ENCODE measurements at regions not wholly inside any gene's neighbourhood (a gene's known extent, or its start where the extent isn't known, plus 50 kb on each side); places are given as distances from the start of the nearest gene placed in this dataset.

DNA sequence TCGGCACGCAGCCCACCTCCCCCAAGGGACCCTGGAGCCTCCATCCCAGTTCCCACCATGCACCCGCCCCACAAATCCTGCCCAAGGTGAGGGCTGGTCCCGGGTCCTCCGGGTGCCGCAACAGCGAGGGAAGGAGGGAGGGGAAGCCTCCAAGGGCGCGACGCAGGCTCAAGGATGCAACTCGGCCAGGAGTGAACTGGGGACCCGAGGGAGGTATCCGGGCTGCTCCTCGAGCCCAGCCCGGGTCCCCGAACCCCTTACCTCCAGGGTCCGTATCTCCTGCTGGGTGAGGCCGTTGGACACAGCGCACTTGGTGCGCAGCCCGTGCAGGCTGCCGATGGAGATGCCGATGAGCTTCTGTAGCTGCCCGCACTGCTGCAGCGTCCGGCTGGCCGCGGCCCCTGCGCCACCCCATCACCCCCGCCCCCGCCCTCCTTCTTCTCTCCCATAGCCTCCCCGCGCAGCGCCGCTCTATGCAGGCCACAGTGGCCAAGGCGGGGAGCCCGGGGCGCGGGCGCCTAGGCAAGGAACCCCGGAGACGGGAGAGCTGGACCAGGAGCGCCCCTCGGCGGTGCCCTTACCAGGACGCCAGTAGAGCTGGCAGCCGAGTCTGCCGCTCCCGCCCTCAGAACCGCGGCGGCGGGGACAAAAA is 124.1 kb downstream of the ANKRD30BL start:
- Histone ChIP-seq H3K9me3 (ENCODE audit: control insufficient read depth in 4 of 4, low read length in 3 of 4) (no peaks in the 10 kb centered on the region), H3K27me3 (ENCODE audit: control insufficient read depth in 4 of 4, insufficient read depth in 4 of 4, low read length in 3 of 4) (peaks cover 0 to 4% (median 1%) of the 10 kb centered on the region in 4 donors), H3K4me3 (ENCODE audit: low read depth in 1 of 3, low read length in 3 of 3) (peak overlapping the region in 1 of 3 donors; percentile 60), H3K9ac (ENCODE audit: low read depth in 1 of 2, low read length in 2 of 2) (no peak overlapping the region), H3K36me3 (ENCODE audit: control insufficient read depth in 4 of 4, insufficient read depth in 3 of 4, low read depth in 1 of 4, low read length in 3 of 4) (no peaks in the 10 kb centered on the region), H3K4me1 (ENCODE audit: control insufficient read depth in 4 of 4, insufficient read depth in 4 of 4, low read length in 3 of 4) (peaks cover 0 to 10% (median 3%) of the 10 kb centered on the region in 4 donors), H3K27ac (ENCODE audit: low read depth in 1 of 2, low read length in 2 of 2) (no peak overlapping the region)
- no peak for TF ChIP-seq NR2F2 (IDR thresholded peaks at IDR 0.05)
- TF ChIP-seq, protein P1, sequence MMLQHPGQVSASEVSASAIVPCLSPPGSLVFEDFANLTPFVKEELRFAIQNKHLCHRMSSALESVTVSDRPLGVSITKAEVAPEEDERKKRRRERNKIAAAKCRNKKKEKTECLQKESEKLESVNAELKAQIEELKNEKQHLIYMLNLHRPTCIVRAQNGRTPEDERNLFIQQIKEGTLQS (IDR thresholded peaks at IDR 0.05), result no peak
- TF ChIP-seq YY1 (IDR thresholded peaks at IDR 0.05), result no peak
- no peak for TF ChIP-seq TAF1 (conservative IDR thresholded peaks at IDR 0.05)
- TF ChIP-seq HNF4G (IDR thresholded peaks at IDR 0.05), result no peak
- TF ChIP-seq FOXA1 (IDR thresholded peaks at IDR 0.05), result no peak
- TF ChIP-seq, protein P2, sequence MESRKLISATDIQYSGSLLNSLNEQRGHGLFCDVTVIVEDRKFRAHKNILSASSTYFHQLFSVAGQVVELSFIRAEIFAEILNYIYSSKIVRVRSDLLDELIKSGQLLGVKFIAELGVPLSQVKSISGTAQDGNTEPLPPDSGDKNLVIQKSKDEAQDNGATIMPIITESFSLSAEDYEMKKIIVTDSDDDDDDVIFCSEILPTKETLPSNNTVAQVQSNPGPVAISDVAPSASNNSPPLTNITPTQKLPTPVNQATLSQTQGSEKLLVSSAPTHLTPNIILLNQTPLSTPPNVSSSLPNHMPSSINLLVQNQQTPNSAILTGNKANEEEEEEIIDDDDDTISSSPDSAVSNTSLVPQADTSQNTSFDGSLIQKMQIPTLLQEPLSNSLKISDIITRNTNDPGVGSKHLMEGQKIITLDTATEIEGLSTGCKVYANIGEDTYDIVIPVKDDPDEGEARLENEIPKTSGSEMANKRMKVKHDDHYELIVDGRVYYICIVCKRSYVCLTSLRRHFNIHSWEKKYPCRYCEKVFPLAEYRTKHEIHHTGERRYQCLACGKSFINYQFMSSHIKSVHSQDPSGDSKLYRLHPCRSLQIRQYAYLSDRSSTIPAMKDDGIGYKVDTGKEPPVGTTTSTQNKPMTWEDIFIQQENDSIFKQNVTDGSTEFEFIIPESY (IDR thresholded peaks at IDR 0.05), result no peak
- TF ChIP-seq RAD21 (IDR thresholded peaks at IDR 0.05), result no peak
- no peak for TF ChIP-seq CTCF (IDR thresholded peaks at IDR 0.05; ENCODE audit: low read depth, low read length, missing input control)
- WGBS, result 7% methylated on average over 53 of the region's 53 CpGs
- no peak for DNase-seq (ENCODE audit: low spot score)

DNA sequence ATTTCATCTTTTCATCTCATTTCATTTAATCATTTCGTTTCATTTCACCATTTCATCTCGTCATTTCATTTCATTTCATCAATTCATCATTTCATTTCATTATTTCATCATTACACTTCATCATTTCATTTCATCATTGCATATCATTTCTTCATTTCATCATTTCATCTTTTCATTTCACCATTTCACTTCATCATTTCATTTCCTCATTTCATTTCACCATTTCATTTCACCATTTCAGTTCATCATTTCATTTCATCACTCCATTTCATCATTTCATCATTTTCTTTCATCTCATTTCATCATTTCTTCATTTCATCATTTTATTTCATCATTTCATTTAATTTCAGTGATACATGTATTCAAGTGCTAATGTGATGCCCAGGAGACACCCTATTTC is 127.1 kb downstream of the ANKRD30BL start:
- Histone ChIP-seq H3K27me3 (ENCODE audit: control insufficient read depth in 4 of 4, insufficient read depth in 4 of 4, low read length in 3 of 4) (peaks cover 0 to 4% (median 1%) of the 10 kb centered on the region in 4 donors), H3K9me3 (ENCODE audit: control insufficient read depth in 4 of 4, low read length in 3 of 4) (no peaks in the 10 kb centered on the region), H3K4me1 (ENCODE audit: control insufficient read depth in 4 of 4, insufficient read depth in 4 of 4, low read length in 3 of 4) (peaks cover 0 to 10% (median 3%) of the 10 kb centered on the region in 4 donors), H3K27ac (ENCODE audit: low read depth in 1 of 2, low read length in 2 of 2) (no peak overlapping the region), H3K4me3 (ENCODE audit: low read depth in 1 of 3, low read length in 3 of 3) (no peak overlapping the region), H3K9ac (ENCODE audit: low read depth in 1 of 2, low read length in 2 of 2) (no peak overlapping the region), H3K36me3 (ENCODE audit: control insufficient read depth in 4 of 4, insufficient read depth in 3 of 4, low read depth in 1 of 4, low read length in 3 of 4) (no peaks in the 10 kb centered on the region)
- no peak for TF ChIP-seq CTCF (IDR thresholded peaks at IDR 0.05; ENCODE audit: low read depth, low read length, missing input control)
- TF ChIP-seq GABPA (IDR thresholded peaks at IDR 0.05 in 1 of 2, conservative IDR thresholded peaks at IDR 0.05 in 1 of 2), result no peak
- TF ChIP-seq FOXA1 (IDR thresholded peaks at IDR 0.05), result no peak
- TF ChIP-seq, protein P2 (IDR thresholded peaks at IDR 0.05), result no peak
- no peak for TF ChIP-seq EGR1 (IDR thresholded peaks at IDR 0.05; ENCODE audit: low read depth in 2 of 2)
- no peak for TF ChIP-seq YY1 (IDR thresholded peaks at IDR 0.05)
- 51% methylated on average over 2 of the region's 2 CpGs for WGBS
- no peak for DNase-seq (ENCODE audit: low spot score)

Data from liver (tissue), 8 donors.